ENCODE measurements at regions not wholly inside any gene's neighbourhood (a gene's known extent, or its start where the extent isn't known, plus 50 kb on each side); places are given as distances from the start of the nearest gene placed in this dataset.

- TF ChIP-seq CTCF (IDR thresholded peaks at IDR 0.05; ENCODE audit: low read depth, low read length): no peak
- Histone ChIP-seq H3K9me3 (ENCODE audit: severe bottlenecking) (no peaks in the 10 kb centered on the region), H3K36me3 (no peaks in the 10 kb centered on the region), H3K4me3 (ENCODE audit: low read depth, low read length) (no peak overlapping the region), H3K27ac (no peak overlapping the region), H3K27me3 (ENCODE audit: insufficient read depth, low read depth, severe bottlenecking) (no peaks in the 10 kb centered on the region)
- no peak for DNase-seq
Measured at GRCh38 chr10:3281941-3282673, 109.5 kb upstream of the PITRM1 start.

- no peak for TF ChIP-seq CTCF (IDR thresholded peaks at IDR 0.05; ENCODE audit: low read depth, low read length)
- Histone ChIP-seq H3K27ac (no peak overlapping the region), H3K4me3 (ENCODE audit: low read depth, low read length) (no peak overlapping the region), H3K27me3 (ENCODE audit: insufficient read depth, low read depth, severe bottlenecking) (no peaks in the 10 kb centered on the region), H3K9me3 (ENCODE audit: severe bottlenecking) (no peaks in the 10 kb centered on the region), H3K36me3 (no peaks in the 10 kb centered on the region)
- no peak for DNase-seq
Measured at GRCh38 chr10:3278771-3279170, 106.2 kb upstream of the PITRM1 start.

- DNase-seq: no peak
- no peak overlapping the region for H3K4me3 ChIP-seq (ENCODE audit: low read depth, low read length)
- no peaks in the 10 kb centered on the region for H3K36me3 ChIP-seq
- H3K9me3 ChIP-seq (ENCODE audit: severe bottlenecking): no peaks in the 10 kb centered on the region
- TF ChIP-seq CTCF (IDR thresholded peaks at IDR 0.05; ENCODE audit: low read depth, low read length): no peak
- H3K27me3 ChIP-seq (ENCODE audit: insufficient read depth, low read depth, severe bottlenecking): no peaks in the 10 kb centered on the region
- H3K27ac ChIP-seq: no peak overlapping the region
Measured at GRCh38 chr10:3277566-3277965, 105.0 kb upstream of the PITRM1 start.

GRCh38 chr10:3274414-3274813 lies 101.8 kb upstream of the PITRM1 start:
- Histone ChIP-seq H3K27ac (no peak overlapping the region), H3K27me3 (ENCODE audit: insufficient read depth, low read depth, severe bottlenecking) (no peaks in the 10 kb centered on the region), H3K4me3 (ENCODE audit: low read depth, low read length) (no peak overlapping the region), H3K36me3 (no peaks in the 10 kb centered on the region), H3K9me3 (ENCODE audit: severe bottlenecking) (no peaks in the 10 kb centered on the region)
- no peak for TF ChIP-seq CTCF (IDR thresholded peaks at IDR 0.05; ENCODE audit: low read depth, low read length)
- DNase-seq: no peak

- H3K36me3 ChIP-seq: no peaks in the 10 kb centered on the region
- no peaks in the 10 kb centered on the region for H3K27me3 ChIP-seq (ENCODE audit: insufficient read depth, low read depth, severe bottlenecking)
Measured at GRCh38 chr10:3273966-3274365, 101.4 kb upstream of the PITRM1 start.

More at GRCh38 chr10:3273966-3274365, 101.4 kb upstream of the PITRM1 start:
- DNase-seq: no peak
- no peaks in the 10 kb centered on the region for H3K9me3 ChIP-seq (ENCODE audit: severe bottlenecking)
- H3K27ac ChIP-seq: no peak overlapping the region
- no peak for TF ChIP-seq CTCF (IDR thresholded peaks at IDR 0.05; ENCODE audit: low read depth, low read length)
- H3K4me3 ChIP-seq (ENCODE audit: low read depth, low read length): no peak overlapping the region

Data from WERI-Rb-1 (cell line).